ENCODE measurements at regions not wholly inside any gene's neighbourhood (a gene's known extent, or its start where the extent isn't known, plus 50 kb on each side); places are given as distances from the start of the nearest gene placed in this dataset.

DNA sequence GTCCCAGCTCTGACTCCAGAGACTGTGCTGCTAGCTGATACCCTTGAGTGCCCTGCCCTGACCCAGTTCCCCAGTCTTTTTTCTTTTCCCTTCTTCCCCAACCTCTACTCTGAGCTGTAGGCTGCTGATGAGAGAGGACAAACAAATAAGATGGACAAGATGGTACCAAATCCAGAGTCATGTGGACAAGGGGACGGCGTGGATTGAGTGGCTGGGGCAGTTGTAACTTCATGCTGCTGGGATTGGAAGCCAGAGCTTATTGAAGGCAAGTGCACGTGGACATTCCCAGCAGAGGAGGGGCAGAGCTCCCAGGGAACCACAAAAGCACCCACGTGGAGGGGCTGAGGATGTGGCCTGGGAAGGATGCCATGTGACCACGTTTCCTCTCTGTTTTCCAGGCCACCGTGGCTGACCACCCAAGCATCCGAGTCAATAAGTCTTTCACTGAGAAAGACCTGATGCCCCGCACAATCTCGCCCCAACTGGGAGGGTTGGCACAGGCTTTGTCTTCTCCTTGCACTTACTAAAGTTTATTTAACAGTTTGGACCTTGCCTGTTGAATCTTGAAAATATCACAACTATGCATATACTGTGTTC is 323.3 kb upstream of the ZNF507 start:
- Mint-ChIP-seq H3K9me3 (peaks cover 3% of the 10 kb centered on the region), H3K36me3 (ENCODE audit: low read depth) (no peaks in the 10 kb centered on the region), H3K4me1 (peaks cover 13% of the 10 kb centered on the region), H3K27me3 (ENCODE audit: low read depth, poor library complexity) (peaks cover 21% of the 10 kb centered on the region), H3K4me3 (no peak overlapping the region), H3K27ac (no peak overlapping the region)
- TF ChIP-seq, protein P1, sequence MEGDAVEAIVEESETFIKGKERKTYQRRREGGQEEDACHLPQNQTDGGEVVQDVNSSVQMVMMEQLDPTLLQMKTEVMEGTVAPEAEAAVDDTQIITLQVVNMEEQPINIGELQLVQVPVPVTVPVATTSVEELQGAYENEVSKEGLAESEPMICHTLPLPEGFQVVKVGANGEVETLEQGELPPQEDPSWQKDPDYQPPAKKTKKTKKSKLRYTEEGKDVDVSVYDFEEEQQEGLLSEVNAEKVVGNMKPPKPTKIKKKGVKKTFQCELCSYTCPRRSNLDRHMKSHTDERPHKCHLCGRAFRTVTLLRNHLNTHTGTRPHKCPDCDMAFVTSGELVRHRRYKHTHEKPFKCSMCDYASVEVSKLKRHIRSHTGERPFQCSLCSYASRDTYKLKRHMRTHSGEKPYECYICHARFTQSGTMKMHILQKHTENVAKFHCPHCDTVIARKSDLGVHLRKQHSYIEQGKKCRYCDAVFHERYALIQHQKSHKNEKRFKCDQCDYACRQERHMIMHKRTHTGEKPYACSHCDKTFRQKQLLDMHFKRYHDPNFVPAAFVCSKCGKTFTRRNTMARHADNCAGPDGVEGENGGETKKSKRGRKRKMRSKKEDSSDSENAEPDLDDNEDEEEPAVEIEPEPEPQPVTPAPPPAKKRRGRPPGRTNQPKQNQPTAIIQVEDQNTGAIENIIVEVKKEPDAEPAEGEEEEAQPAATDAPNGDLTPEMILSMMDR (IDR thresholded peaks at IDR 0.05) = no peak
- no peak for DNase-seq

DNA sequence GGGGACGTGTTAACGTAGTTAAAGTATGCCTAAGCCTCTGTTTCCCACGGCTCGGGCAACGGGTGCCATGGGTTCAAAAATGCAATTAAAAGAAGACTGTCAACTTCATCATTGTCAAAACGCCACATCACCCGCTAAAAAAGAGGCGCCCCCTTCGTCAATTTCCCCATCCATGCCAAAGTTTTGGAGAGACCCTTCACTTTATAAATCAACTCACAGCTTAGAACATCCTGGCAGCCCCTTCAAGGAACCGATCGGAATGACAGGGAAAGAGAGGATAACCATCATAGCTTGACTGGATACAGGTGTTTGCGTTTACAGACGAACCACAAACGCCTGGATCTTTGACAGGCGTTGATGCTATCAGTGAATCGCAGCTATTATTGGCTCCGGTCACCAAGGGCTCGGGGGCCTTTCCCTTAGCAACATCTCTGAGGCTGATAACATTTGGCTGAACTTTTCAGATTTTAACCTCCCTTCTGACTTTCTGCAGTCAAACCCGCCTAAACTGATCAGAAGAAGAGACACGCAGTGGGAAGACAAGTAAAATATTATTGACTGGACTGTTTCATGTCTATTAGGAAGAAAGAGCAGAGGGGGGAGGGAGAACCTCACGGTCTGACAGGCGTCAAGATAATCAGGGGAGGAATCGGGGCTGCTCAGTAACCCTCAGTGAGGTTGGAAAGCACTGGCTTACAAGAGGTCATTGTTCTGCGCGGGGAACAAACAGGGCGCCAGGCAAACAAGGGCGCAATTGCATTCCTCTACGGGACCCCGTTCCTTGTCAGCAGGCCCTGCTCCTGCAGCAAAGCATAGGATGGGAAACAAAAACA is 322.5 kb upstream of the ZNF507 start:
- Mint-ChIP-seq H3K36me3 (ENCODE audit: low read depth) (no peaks in the 10 kb centered on the region), H3K9me3 (peaks cover 3% of the 10 kb centered on the region), H3K4me3 (no peak overlapping the region), H3K4me1 (peaks cover 7% of the 10 kb centered on the region), H3K27me3 (ENCODE audit: low read depth, poor library complexity) (peaks cover 19% of the 10 kb centered on the region), H3K27ac (no peak overlapping the region)
- no peak for DNase-seq
- TF ChIP-seq, protein P1 (IDR thresholded peaks at IDR 0.05) = no peak

DNA sequence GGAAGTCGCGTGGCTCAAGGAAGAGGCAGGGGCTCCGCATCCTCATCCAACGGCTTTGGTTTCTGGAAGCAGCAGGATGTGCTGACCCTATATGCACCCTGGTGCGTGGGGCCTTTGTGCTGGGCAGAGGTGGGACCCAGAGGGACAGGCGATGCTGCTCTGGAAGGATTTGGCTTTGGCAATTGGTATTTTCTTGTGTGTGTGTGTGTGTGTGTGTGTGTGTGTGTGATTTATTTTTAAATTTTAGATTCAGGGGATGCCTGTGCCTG is 321.9 kb upstream of the ZNF507 start:
- Mint-ChIP-seq H3K27me3 (ENCODE audit: low read depth, poor library complexity) (peaks cover 19% of the 10 kb centered on the region), H3K9me3 (peaks cover 3% of the 10 kb centered on the region), H3K27ac (no peak overlapping the region), H3K4me3 (no peak overlapping the region), H3K4me1 (peaks cover 1% of the 10 kb centered on the region), H3K36me3 (ENCODE audit: low read depth) (no peaks in the 10 kb centered on the region)
- TF ChIP-seq, protein P1 (IDR thresholded peaks at IDR 0.05) = no peak
- no peak for DNase-seq

DNA sequence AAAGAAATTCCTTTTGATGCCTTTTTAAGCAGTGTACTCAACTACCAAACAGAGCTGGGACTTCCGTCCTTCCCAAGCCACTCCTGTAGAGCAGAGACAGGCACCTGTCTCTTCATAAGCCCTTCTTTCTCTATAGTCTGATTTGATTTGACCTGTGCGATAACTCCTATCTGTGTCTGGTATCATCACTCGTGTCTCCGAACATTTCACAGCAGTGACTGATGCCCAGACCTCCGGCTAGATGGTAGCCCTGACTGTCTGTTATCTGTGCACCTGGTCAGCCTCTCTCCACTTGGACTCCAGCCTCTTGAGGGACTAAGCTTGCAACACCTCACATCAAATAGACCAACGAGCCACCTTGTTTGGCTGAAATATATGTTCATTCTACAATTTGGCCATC is 316.2 kb upstream of the ZNF507 start:
- no peak for DNase-seq
- TF ChIP-seq, protein P1 (IDR thresholded peaks at IDR 0.05) = no peak
- peaks cover 19% of the 10 kb centered on the region for H3K27me3 Mint-ChIP-seq (ENCODE audit: low read depth, poor library complexity)
- H3K4me3 Mint-ChIP-seq = no peak overlapping the region
- H3K27ac Mint-ChIP-seq = no peak overlapping the region
- H3K9me3 Mint-ChIP-seq = peaks cover 3% of the 10 kb centered on the region
- no peaks in the 10 kb centered on the region for H3K36me3 Mint-ChIP-seq (ENCODE audit: low read depth)
- H3K4me1 Mint-ChIP-seq = no peaks in the 10 kb centered on the region

DNA sequence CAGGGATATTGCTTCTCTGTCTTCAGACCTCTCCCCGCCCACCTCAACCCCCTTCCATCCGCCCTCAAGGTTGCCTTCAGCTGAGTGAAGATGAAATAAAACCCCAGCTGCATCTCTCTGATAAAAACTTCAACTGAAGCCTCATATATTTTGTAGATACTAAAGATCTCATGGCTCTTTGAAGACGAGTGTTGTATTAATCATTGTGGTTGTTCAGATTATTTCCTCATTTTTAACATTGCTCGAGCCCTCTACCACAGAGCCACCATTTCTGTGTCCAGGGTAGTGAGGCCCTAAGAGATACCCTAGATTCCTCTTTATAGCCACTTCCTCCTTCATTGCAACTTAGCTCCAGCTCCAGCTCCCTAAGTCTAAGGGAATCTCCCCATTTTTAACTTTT is 312.8 kb upstream of the ZNF507 start:
- Mint-ChIP-seq H3K27me3 (ENCODE audit: low read depth, poor library complexity) (peaks cover 17% of the 10 kb centered on the region), H3K27ac (no peak overlapping the region), H3K36me3 (ENCODE audit: low read depth) (no peaks in the 10 kb centered on the region), H3K4me3 (no peak overlapping the region), H3K9me3 (no peaks in the 10 kb centered on the region), H3K4me1 (no peaks in the 10 kb centered on the region)
- TF ChIP-seq, protein P1 (IDR thresholded peaks at IDR 0.05) = no peak
- no peak for DNase-seq

DNA sequence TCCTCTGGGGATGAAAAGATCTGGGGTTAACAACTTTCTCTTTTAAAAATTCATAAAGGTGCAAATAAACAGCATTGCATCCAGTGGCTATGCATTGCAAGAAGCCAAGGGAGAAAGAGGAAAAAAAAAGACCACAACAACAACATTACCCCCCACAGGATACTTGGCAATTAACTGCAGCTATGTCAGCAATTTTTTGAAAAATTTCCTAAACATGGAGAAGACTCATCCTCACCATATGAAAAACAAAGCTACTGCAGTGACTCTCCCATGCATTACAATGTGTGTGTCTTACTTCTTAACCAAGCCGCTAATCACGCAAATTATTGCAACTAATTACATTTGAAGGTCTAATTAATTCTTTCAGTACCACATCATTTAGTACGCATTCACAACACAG is 309.8 kb upstream of the ZNF507 start:
- Mint-ChIP-seq H3K4me3 (no peak overlapping the region), H3K9me3 (no peaks in the 10 kb centered on the region), H3K4me1 (peaks cover 8% of the 10 kb centered on the region), H3K36me3 (ENCODE audit: low read depth) (no peaks in the 10 kb centered on the region), H3K27ac (no peak overlapping the region), H3K27me3 (ENCODE audit: low read depth, poor library complexity) (peaks cover 17% of the 10 kb centered on the region)
- no peak for DNase-seq
- TF ChIP-seq, protein P1 (IDR thresholded peaks at IDR 0.05) = no peak

Measured in nephron progenitor cell (in vitro differentiated cells).